Suppressor macrophage treated with lipopolysaccharide for 1 hour (primary cell): ENCODE measurements at regions not wholly inside any gene's neighbourhood (a gene's known extent, or its start where the extent isn't known, plus 50 kb on each side); places are given as distances from the start of the nearest gene placed in this dataset.

Source experiments
- DNase-seq, 3 donors: peaks; one replicate each; pipeline ENCODE4 v3.0.0-alpha.2; 2020 to 2022

DNA sequence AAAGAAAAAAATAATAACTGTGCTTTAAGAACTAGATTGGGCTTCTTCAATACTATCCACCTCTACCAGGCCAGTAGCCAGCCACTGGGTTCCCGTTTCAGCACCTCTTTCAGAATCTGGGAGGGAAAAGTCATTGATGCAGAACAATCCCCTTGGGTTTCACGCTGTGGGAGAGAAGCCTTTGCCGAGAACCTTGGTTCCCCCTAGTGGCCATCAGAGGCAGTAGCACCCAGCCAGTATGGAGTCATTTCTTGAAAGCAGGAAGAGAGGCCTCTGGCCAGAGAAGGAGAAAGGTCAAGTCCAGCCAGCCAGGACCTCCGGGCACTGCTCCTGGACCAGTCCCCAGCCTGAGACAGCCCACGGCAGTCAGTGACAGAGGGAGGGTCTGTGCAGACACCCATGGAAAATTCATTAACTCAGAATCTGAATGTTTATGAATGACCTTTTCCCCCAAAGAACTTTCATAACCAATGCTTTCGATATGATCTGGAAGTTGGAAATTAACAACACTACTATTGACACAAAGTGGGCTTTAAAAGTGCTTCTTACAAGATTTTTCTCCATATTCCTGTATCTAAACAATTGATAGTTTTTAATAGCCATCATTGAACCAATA is 51.2 kb upstream of the CDH5 start:
- DNase-seq: peak; percentile 84 to 89 (median 84)

DNA sequence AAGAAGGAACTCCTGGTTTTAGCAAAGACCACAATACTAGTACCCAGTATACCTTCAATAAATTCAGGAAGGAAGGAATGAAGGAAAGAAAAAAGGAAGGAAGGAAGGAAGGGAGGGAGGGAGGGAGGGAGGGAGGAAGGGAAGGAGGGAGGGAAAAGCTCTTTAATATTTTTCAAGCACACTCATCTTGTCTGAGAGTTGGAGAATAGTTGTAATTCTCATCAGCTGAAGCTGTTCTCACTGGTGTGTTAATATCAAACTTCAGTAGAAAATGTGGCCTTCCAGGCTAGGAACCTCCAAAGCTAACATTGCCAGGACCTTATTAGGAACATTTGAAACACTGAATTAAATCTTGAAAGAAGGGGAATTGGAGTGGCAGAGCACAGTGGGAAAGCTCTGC is 55.2 kb upstream of the CDH5 start:
- no peak for DNase-seq

DNA sequence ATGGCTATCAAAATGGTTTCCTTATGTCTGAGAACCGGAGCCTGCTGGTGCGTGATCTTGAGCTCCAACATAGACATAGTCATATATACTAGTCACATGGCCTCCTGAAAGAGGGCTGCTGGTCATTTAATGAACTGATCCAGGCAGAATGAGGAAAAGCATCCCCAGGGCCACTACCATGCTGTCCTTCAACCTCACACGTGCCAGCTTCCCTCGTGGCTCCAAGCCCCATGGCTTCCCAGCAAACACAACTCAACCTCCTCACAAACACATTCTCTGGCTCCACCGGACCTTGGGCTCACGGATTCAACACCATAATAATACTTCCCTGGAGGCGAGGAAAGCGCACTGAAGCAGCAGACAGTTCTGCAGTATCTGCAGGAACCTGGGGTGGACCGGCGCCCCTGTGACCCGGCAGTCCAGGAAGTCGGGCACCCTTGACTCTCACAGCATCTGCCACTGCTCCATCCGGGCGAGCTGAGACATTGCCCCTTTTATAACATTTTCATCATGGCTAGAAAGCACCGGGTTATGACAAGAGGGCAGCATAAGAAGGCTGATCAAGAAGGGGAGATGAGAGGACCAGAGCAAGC is 57.2 kb upstream of the CDH5 start:
- DNase-seq: no peak

DNA sequence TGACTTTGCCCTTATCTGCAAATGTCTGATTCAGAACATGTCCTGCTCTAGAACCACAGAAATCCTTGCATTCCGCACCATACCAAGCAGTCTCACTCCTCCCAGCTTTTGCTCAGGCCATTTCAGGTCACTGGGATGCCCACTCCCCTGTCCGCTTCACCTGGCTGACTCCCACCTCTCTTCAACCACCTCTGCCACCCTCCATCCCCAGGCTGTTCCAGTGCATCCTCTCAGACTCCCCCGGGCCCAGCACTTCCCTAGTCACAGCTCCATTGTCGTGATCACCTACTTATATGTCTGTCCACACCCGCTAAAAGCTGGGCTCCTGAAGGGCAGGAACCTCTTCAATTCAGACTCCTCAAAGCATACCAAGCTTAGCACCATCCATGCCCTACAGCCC is 58.4 kb upstream of the CDH5 start:
- DNase-seq: no peak

DNA sequence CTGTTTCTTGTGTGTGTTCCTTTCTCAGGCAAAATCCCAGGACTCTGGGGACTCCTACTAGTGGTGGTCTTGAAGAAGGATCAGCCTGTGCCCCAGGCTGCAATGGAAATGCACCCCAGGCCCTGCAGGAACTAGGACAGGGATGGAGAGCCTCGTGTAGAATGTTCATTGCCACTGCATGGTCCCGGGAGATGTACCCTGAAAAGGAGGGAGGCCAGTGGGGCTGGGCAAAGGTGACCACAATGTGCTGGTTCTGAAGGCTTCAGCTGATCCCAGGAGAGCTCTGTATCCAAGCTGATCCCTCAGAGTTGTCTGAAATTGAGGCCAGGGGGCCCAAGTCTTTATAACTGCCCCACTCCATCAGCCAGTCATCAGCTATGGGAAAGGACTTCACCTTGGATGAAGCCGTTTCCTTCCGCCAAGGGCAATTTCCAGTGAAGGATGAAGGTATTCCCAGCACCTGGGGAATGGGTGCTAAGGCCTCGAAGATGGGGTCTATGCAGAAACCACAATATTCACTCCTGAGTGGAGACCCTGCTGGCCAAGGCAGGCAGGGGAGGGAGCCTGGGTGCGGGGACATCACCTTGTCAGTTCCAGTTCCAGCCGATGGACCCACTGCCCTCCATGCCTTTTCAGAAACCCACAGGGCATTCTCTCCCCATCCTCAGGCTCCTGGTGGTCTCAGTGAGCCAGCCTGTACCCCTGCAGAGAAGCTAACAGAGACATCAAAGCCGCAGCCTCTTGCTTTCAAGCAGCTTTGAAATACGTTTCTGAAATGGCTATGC is 59.9 kb upstream of the CDH5 start:
- DNase-seq: no peak

DNA sequence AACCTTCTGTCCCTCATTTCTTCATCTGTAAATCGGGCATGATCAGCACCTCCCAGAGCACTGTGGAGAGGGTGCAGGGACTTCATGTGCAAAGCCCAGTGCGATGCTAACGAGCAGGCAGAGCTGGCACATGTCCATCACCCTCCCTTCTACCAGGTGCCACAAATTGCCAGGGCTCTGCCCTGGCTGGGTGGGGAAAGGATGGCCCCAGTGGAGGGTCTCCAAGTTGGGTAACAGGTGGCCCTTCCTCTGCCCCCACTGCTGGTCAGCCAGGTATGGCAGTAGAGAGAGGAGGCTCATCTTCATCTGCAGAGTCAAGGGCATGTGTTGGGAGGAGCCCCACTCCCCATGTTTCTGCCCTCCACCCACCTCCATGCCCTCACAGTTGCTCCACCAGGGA is 61.5 kb upstream of the CDH5 start:
- DNase-seq: no peak

DNA sequence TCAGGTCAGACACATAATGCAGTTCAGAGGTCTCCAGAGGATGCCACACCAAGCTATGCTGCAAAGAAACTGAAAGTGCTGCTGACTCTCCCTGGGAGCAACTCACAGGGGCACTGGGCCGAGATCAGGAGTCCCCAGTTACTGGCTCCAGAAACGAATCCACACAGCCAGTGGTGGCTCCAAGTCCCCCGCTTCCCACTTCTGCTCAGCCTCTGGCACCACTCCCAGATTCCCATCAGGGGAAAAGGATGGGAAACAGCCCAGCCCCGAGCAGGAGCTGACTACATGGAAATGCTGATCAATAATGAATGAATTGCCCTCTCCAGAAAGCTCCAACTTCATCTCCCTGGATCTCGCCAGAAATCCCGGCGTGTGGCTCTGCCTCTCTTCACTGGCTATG is 62.3 kb upstream of the CDH5 start:
- no peak for DNase-seq

DNA sequence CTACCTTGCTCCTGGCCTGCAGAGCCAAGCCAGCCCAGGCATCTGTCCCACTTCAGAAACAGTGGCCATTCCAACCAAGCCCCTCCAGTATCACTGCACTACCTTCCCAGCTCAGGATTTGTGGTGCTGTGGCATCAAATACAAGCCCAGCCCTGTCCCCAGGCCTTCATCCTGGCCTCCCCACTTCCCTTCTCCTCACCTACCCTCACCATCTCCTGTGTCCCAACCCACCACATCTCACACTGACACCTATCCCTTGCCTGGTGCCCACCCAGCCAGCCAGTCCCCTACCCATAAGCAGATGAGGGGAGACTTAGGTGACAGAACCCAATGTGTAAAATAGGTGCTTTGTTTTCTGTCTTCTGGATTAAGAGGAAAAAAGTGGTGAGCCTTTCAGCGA is 66.0 kb upstream of the CDH5 start:
- no peak for DNase-seq

DNA sequence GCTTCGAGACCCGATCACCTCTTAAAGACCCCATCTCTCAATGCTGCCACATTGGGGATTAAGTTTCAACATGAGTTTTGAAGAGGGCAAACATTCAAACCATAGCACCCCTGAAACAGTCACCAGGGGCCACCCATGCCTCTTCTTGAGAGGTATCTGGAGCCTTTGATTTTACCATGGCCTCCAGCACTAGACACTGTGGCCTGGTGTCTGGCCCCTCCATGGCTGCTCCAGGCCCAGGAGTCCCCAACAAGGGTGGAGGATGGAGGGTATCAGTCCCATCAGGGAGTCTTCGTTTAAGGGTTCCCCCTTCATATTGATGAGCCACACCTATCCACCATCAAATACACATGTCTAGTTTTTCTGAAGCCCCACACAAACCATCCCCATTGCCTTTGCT is 66.5 kb upstream of the CDH5 start:
- DNase-seq: no peak

DNA sequence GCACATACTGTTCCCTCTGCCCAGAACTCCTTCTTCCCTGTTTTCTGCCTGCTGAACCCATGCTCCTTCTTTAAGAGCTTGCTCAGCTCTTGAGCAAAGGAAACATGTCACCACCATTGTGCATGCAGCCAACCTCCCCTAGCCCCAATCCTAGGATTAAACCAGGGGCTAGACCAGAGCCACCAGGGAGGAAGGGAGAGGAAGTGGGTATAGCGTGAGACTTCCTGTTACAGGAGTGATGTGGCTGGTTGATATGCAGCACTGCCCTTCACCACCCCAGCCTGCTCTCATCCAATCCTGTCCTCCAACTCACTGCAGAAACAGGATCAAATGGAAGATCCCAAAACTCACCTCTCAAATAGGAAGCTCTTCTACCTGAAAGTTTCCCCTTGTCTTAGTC is 67.1 kb upstream of the CDH5 start:
- DNase-seq: no peak

DNA sequence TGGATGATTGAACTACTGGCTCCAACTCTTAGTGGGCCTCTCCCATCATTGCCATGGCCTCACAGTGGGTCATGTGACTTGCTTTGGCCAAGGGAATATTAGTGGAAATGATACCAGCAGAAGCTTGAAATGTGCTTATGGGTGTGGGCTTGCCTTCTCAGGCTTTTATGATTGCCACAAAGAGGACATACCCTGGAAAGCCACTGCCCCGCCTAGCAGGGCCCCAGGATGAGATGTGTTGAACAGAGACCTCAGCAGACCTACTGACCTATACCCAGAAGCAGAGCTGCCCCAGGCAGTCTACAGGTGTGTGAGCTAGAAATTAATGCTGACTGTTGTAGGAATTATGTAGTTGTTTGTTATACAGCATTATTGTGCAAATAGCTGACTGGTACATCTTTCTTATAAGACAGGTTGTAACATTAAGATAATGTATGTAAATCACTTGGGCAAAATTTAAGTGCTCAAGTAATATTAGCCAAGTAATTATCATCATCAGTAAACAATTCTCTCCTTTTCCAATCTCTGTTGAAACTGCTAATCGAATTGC is 67.8 kb upstream of the CDH5 start:
- no peak for DNase-seq

DNA sequence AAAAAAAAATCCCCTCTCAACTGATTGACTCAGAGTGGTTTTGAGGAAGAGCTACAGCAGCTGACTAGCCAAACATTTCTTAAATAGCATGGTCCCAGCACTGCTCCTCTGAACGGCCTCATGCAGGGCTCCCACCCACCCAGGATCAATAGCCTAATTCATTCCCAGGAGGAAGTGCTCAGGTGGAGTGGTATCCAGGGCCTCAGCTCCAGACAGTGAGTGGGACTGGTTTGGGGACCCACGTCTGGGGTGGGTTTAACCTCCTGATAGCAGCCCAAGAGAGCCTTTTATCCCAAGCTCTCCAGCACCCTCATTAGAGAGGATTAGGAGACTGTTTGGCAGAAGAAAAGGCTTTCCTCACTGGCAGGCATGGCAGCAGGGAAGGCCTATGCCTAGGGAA is 68.5 kb upstream of the CDH5 start:
- DNase-seq: no peak

DNA sequence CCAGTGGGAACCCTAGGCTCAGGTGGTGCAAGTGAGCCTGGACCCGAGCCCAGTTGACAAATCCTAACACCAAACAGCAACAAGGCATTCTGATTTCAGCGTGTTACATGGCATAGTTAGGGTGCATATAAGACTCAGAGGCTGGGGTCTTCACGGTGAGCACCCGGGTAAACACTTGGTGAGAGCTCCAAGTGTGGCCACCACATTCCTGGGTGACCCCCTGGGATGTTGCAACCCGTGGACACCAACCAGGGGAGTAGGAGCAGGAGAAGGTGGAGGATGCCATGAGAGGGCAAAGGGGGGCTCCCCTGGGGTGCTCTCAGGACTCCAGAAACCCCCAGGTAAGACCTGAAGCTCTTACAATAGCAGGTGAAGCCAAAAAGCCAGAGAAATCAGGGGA is 69.9 kb upstream of the CDH5 start:
- DNase-seq: no peak

DNA sequence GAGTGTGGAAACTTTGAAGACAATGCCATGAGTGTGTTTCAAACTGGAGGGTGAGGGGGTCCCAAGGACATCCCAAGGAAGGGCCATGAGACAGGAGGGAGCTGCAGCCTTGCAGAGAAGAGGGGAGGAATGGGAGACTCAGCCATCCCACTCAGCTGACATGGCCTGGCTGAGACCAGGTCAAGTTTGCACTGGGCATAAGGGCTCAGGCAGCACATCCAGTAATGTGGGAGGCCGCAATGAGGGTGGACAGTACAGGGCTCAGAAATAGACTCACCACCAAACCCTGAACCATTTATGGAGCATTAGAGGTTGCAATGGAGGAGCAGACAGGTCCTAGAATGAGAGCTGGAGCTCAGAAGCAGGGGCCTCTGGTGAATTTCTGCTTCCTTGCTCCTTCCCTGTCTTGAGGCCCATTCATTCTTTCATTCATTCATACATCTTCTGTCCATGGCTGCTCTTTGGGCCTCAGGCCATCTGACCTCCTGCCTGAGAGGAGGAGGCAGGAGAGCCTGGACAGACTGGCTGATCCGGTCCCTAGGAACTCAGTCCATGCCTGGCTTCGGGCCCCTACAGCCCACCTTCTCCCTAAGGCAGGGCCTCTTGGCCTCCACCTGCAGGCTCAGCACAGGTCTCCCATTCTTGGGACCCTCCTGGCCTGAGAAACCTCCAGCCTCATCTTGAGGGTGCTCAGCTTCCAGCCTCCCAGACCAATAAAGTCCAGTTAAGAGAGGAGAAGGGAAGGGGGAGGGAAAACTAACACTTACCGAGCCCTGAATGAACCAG is 70.5 kb upstream of the CDH5 start:
- no peak for DNase-seq

DNA sequence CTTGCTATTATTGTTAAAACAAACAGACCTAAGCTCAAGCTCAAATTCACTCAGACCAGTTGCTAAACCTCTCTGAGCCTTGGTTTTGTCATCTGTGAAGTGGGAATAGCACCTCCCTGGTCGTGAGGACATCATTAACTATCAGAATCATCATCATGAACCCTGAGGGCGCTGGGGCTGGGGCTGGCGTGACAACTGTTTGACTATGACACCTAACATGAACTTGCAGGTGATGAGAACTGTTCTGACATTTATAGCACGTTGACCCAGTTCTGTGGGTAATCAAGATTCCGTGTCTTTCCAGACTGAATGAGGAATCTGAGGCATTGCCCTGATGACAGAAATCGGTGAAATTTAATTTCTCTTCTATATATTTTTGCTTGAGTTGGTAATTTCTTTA is 71.3 kb upstream of the CDH5 start:
- DNase-seq: no peak

DNA sequence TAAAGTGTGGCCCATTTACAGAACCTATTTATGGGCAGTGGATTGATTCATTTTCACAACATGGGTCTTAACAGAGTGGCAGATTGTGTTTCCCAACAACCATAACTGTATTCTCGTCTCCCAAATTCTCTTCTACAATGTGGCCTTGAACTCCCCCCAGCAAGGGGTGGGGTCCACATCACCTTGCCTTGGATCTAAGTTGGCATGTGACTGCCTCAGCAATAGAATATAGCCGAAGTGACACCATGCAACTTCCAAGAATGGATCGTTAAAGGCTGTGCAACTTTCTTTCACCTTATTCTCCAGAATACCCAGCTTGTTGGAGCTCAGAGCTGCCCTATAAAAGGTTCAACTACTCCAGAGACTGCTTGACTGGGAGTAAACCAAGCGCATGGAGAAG is 72.0 kb upstream of the CDH5 start:
- no peak for DNase-seq

DNA sequence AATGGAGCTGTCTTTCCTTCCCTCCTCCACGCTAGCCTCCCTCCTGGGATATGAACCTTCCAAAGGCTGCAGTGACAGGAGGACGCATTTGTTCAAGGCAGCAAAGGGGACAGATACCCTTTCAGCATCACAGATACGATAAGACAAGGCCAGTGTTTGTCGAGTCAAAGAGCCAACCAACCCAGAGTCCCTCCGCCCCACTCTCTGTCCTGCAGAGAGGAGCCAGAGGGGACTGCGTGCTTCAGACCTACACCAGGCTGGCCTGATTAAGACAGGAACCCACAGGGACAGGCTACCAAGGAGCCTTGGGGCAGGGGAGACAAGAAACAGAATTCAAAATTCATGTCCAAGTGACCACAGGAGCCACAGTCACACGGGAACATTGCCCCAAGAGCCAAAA is 72.6 kb upstream of the CDH5 start:
- no peak for DNase-seq

DNA sequence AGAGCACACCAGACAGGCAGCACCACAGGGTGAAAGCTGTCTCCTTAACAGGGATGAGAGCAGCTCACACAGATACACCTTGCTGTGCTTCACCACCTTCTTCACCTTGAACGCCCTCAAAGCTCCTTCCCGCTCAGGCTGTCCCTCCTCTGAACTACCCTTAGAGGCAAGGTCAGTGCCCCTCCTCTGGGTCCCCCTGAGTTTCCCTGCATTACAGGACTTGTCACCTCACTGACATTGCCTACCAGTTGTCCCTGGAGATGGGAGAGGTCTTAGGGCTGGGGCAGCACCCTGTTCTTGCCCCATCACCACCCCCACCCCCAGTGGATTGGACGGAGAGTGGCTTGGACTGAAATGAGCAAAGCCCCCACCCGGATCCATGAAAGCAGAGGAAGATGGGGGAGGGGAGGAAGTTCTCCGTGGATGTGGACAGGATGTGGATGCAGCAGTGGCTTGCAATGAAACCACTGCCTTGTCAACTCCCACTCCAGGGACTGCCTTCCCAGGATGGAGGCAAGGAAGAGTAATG is 73.2 kb upstream of the CDH5 start:
- DNase-seq: no peak

DNA sequence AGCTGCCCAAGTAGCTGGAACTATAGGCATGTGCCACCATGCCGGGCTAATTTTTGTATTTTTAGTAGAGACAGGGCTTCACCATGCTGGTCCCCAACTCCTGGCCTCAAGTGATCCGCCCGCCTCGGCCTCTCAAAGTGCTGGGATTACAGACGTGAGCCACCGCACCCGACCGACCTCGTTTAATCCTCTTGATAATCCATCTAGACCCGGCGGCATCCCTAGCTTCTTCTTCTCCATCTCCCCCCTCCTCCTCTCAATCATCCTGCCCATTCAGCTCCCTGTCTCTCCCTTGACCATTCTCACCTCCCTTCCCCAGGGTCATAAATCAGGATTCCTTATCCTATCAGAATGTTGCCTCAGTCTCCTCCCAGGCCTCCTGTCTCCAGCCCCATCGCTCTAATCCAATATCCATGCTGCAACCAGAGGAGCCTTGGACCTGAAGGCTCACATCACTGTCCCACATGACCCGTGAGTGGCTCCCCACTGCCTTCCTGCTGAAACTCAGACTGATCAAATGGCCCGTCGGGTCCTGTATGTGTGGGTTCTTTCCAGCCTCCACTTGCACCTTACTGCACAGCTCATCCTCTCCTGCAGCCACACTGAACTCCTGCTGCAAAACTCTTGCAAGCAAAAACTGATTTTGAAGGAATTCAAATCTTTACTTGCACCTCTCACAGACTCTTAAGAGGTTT is 74.1 kb upstream of the CDH5 start:
- no peak for DNase-seq

DNA sequence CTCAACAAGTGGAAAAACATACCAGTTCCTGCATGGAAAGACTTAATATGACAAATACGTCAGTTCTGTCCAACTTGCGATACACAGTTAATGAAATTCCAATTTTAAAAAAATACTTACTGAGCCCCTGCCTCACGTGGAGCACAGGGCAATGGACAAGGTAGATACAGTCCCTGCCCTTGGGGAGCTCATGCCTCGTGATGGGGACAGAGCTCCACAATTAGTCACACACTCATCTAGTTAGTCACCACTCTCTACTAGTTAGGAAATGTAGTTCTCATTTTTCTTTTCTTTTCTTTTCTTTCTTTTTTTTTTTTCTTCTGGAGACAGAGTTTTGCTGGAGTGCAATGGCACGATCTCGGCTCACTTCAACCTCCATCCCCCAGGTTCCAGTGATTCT is 74.7 kb upstream of the CDH5 start:
- DNase-seq: no peak

DNA sequence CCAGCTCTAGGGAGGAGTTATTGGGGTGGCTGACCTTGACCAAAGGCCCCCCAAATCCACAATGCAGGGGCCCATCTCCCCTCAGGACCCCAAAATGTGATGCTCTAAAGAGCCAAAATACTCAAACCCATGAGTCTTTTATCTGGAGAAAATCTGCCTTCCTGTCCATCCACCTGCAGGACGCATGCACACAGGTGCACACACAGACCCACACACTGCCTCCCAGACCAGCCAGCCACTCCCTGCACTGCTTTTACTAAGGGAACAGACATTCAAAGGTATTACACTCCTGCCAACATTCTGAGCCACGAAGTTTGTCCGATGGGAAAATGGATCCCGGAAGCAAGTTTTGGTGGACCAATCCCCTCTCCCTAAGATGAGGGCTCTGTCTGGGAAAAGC is 76.1 kb upstream of the CDH5 start:
- no peak for DNase-seq

DNA sequence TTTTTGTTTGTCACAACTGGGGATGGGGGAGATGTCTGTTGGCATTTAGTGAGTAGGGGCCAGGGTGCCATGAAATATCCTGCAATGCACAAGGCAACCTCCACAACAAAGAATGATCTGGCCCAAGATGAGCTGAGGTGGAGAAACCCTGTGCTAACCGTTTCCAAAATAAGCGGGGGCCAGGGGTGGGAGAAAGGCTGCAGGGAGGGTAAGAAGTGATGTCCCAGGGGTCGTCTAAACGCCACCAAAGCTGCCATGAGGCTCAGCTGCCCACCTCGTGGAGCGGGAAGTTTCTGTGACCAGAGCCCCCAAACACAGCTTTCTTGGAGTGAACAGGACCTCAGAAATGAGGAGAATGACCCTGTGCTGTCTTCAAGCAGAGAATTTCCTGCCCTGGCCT is 76.5 kb upstream of the CDH5 start:
- no peak for DNase-seq
